ENCODE measurements at regions not wholly inside any gene's neighbourhood (a gene's known extent, or its start where the extent isn't known, plus 50 kb on each side); places are given as distances from the start of the nearest gene placed in this dataset.

- TF ChIP-seq, protein P1, sequence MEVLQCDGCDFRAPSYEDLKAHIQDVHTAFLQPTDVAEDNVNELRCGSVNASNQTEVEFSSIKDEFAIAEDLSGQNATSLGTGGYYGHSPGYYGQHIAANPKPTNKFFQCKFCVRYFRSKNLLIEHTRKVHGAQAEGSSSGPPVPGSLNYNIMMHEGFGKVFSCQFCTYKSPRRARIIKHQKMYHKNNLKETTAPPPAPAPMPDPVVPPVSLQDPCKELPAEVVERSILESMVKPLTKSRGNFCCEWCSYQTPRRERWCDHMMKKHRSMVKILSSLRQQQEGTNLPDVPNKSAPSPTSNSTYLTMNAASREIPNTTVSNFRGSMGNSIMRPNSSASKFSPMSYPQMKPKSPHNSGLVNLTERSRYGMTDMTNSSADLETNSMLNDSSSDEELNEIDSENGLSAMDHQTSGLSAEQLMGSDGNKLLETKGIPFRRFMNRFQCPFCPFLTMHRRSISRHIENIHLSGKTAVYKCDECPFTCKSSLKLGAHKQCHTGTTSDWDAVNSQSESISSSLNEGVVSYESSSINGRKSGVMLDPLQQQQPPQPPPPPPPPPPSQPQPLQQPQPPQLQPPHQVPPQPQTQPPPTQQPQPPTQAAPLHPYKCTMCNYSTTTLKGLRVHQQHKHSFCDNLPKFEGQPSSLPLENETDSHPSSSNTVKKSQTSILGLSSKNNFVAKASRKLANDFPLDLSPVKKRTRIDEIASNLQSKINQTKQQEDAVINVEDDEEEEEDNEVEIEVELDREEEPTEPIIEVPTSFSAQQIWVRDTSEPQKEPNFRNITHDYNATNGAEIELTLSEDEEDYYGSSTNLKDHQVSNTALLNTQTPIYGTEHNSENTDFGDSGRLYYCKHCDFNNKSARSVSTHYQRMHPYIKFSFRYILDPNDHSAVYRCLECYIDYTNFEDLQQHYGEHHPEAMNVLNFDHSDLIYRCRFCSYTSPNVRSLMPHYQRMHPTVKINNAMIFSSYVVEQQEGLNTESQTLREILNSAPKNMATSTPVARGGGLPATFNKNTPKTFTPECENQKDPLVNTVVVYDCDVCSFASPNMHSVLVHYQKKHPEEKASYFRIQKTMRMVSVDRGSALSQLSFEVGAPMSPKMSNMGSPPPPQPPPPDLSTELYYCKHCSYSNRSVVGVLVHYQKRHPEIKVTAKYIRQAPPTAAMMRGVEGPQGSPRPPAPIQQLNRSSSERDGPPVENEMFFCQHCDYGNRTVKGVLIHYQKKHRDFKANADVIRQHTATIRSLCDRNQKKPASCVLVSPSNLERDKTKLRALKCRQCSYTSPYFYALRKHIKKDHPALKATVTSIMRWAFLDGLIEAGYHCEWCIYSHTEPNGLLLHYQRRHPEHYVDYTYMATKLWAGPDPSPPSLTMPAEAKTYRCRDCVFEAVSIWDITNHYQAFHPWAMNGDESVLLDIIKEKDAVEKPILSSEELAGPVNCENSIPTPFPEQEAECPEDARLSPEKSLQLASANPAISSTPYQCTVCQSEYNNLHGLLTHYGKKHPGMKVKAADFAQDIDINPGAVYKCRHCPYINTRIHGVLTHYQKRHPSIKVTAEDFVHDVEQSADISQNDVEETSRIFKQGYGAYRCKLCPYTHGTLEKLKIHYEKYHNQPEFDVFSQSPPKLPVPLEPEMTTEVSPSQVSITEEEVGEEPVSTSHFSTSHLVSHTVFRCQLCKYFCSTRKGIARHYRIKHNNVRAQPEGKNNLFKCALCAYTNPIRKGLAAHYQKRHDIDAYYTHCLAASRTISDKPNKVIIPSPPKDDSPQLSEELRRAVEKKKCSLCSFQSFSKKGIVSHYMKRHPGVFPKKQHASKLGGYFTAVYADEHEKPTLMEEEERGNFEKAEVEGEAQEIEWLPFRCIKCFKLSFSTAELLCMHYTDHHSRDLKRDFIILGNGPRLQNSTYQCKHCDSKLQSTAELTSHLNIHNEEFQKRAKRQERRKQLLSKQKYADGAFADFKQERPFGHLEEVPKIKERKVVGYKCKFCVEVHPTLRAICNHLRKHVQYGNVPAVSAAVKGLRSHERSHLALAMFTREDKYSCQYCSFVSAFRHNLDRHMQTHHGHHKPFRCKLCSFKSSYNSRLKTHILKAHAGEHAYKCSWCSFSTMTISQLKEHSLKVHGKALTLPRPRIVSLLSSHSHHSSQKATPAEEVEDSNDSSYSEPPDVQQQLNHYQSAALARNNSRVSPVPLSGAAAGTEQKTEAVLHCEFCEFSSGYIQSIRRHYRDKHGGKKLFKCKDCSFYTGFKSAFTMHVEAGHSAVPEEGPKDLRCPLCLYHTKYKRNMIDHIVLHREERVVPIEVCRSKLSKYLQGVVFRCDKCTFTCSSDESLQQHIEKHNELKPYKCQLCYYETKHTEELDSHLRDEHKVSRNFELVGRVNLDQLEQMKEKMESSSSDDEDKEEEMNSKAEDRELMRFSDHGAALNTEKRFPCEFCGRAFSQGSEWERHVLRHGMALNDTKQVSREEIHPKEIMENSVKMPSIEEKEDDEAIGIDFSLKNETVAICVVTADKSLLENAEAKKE (CRISPR knock-in tag; IDR thresholded peaks at IDR 0.05): no peak
Measured at GRCh38 chr15:91552555-91552954, 301.0 kb upstream of the SLCO3A1 start (continued).

DNA sequence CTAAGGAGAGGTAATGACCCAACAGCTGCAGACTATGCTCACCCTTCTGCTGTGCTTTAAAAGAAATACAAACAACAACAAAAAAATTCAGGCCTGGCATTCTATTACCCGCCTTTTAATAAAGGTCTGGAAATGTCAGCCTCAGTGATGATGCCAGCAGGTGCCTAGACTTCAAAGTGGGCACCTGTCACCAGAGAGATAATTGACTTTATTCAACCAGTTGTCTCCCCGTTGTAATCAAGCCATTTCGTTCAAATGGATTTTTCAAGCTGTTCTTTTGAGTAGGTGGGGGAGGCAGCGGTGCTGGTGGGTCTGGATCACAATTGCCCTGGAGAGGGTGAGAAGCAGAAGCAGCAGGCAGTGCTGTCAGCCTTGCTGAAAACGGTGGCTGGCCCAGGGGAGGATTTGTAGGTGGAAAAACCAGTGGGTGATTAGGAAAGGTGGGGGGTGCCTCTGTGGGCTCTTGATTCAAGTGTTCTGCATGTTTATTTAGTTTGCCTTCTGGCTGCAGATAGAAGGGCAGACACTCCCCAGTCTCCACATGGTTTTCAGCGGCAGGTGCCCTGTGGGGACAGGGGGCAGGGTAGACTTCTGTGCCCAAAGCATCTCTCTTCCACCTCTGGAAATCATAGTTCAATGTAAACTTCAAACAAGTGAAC lies 300.2 kb upstream of the SLCO3A1 start:
- Mint-ChIP-seq H3K4me1 (peaks cover 11% of the 10 kb centered on the region; the same call in 2 of the 3 replicates), H3K27ac (no peak overlapping the region), H3K9me3 (no peaks in the 10 kb centered on the region), H3K27me3 (ENCODE audit: insufficient read depth, low read depth, poor library complexity) (peaks cover 4% of the 10 kb centered on the region), H3K4me3 (no peak overlapping the region), H3K36me3 (ENCODE audit: low read depth) (no peaks in the 10 kb centered on the region; the same call in 2 of the 3 replicates)
- H3K4me1 ChIP-seq (ENCODE audit: insufficient read depth): no peaks in the 10 kb centered on the region
- no peaks in the 10 kb centered on the region for H3K79me2 ChIP-seq (replicated peaks; ENCODE audit: insufficient read depth)
- no peaks in the 10 kb centered on the region for H3K27me3 ChIP-seq (ENCODE audit: insufficient read depth)
- H3K27ac ChIP-seq (ENCODE audit: low read depth): no peak overlapping the region
- H2AFZ ChIP-seq: no peak overlapping the region
- DNase-seq (ENCODE audit: low spot score): no peak
- H3K4me3 ChIP-seq: no peak overlapping the region
- H3K9me2 ChIP-seq (ENCODE audit: insufficient read depth): peaks cover 17% of the 10 kb centered on the region; the same call in 1 of the 2 replicates
- H3F3A ChIP-seq (replicated peaks; ENCODE audit: low read depth): no peaks in the 10 kb centered on the region
- H3K36me3 ChIP-seq (ENCODE audit: insufficient read depth): no peaks in the 10 kb centered on the region
- H3K4me2 ChIP-seq: no peak overlapping the region
- H4K20me1 ChIP-seq (replicated peaks; ENCODE audit: insufficient read depth): no peaks in the 10 kb centered on the region
- TF ChIP-seq ZNF331 (CRISPR knock-in tag; IDR thresholded peaks at IDR 0.05; ENCODE audit: low read depth): no peak
- no peak for ATAC-seq

GRCh38 chr15:91555312-91555711 lies 298.2 kb upstream of the SLCO3A1 start:
- peaks cover 20% of the 10 kb centered on the region; the same call in 1 of the 2 replicates for H3K9me2 ChIP-seq (ENCODE audit: insufficient read depth)
- ATAC-seq (peak; percentile 70), DNase-seq (ENCODE audit: low spot score) (peak; percentile 44)
- H3K79me2 ChIP-seq (replicated peaks; ENCODE audit: insufficient read depth): no peaks in the 10 kb centered on the region
- H2AFZ ChIP-seq: no peak overlapping the region
- H3K9me3 Mint-ChIP-seq: no peaks in the 10 kb centered on the region
- H3K27ac ChIP-seq (ENCODE audit: low read depth): no peak overlapping the region
- H3K4me3 ChIP-seq: no peak overlapping the region
- no peaks in the 10 kb centered on the region for H3K27me3 ChIP-seq (ENCODE audit: insufficient read depth)
- no peak overlapping the region for H3K4me3 Mint-ChIP-seq
- no peaks in the 10 kb centered on the region for H3K36me3 ChIP-seq (ENCODE audit: insufficient read depth)
- H3K4me2 ChIP-seq: no peak overlapping the region
- H3K4me1 ChIP-seq (ENCODE audit: insufficient read depth): no peaks in the 10 kb centered on the region
- H3K27me3 Mint-ChIP-seq (ENCODE audit: insufficient read depth, low read depth, poor library complexity): peaks cover 4% of the 10 kb centered on the region
- peak overlapping the region; percentile 67 for H3K27ac Mint-ChIP-seq
- no peaks in the 10 kb centered on the region; the same call in 2 of the 3 replicates for H3K36me3 Mint-ChIP-seq (ENCODE audit: low read depth)
- H3F3A ChIP-seq (replicated peaks; ENCODE audit: low read depth): no peaks in the 10 kb centered on the region
- H3K4me1 Mint-ChIP-seq: peaks cover 8% of the 10 kb centered on the region; the same call in 2 of the 3 replicates
- H4K20me1 ChIP-seq (replicated peaks; ENCODE audit: insufficient read depth): no peaks in the 10 kb centered on the region
- TF ChIP-seq STAT1 (IDR thresholded peaks at IDR 0.05; ENCODE audit: unreplicated experiment) (no peak), ZNF114 (CRISPR knock-in tag; IDR thresholded peaks at IDR 0.05) (no peak)
- TF ChIP-seq, protein P1 (CRISPR knock-in tag; IDR thresholded peaks at IDR 0.05): no peak
